NB4 (cell line): ENCODE measurements at regions not wholly inside any gene's neighbourhood (a gene's known extent, or its start where the extent isn't known, plus 50 kb on each side); places are given as distances from the start of the nearest gene placed in this dataset.

Experiments
- TF ChIP-seq, protein P1 (sequence below): IDR thresholded peaks from one replicate; pipeline ENCODE4 v1.5.1; 2012; ENCODE audit warnings: low read depth, low read length
- TF ChIP-seq, protein P2 (sequence below): IDR thresholded peaks from 2 replicates; pipeline ENCODE4 v1.6.1; 2011; ENCODE audit warnings: low read depth, low read length

DNA sequence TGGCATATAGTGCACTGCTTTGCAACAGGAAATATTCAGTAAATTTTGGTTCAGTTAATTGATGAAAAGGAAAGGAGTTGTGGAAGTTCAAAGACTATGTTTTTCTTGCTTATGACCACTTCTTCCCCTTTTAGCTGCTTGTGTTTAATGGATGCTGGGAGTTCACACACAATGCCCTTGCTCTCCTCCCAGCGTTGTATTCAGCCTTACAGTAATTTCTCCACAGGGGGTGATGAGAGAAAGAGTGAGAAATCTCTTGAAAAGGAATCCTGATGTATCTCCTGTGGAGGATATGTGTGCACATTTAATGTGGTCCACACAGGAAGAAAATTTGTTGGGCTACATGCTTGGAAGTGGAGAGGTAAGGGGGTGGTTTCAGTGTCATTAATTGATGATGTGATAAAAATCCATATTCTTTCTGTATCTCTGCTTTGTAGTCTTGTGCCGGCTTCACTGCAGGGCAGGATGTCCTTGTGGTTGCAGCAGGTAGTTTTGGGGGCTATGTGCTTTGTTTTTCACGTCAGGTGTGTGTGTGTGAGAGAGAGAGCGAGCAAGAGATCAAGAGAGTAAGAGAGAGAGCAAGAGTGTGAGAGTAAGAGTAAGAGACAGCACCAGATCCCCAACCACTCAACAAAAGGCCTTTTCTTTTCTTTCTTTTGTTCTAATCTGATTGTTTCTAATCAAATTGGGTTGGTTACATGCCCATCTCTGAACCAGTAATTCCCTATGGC, 204.4 kb downstream of the RWDD3 start:
- TF ChIP-seq, protein P1, sequence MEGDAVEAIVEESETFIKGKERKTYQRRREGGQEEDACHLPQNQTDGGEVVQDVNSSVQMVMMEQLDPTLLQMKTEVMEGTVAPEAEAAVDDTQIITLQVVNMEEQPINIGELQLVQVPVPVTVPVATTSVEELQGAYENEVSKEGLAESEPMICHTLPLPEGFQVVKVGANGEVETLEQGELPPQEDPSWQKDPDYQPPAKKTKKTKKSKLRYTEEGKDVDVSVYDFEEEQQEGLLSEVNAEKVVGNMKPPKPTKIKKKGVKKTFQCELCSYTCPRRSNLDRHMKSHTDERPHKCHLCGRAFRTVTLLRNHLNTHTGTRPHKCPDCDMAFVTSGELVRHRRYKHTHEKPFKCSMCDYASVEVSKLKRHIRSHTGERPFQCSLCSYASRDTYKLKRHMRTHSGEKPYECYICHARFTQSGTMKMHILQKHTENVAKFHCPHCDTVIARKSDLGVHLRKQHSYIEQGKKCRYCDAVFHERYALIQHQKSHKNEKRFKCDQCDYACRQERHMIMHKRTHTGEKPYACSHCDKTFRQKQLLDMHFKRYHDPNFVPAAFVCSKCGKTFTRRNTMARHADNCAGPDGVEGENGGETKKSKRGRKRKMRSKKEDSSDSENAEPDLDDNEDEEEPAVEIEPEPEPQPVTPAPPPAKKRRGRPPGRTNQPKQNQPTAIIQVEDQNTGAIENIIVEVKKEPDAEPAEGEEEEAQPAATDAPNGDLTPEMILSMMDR: no peak
- TF ChIP-seq, protein P2, sequence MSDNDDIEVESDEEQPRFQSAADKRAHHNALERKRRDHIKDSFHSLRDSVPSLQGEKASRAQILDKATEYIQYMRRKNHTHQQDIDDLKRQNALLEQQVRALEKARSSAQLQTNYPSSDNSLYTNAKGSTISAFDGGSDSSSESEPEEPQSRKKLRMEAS: no peak
